Transverse colon (tissue), 4 donors: ENCODE measurements at regions not wholly inside any gene's neighbourhood (a gene's known extent, or its start where the extent isn't known, plus 50 kb on each side); places are given as distances from the start of the nearest gene placed in this dataset.

Source experiments
- EP300 ChIP-seq: sonication (generic); formaldehyde crosslinking; IDR thresholded peaks from one replicate; pipeline ENCODE4 v1.6.1; 2017; ENCODE audit warnings: antibody characterized with exemption, low read depth
- POLR2A ChIP-seq: fragments of 450-650 bp; IDR thresholded peaks from one replicate; pipeline ENCODE4 v1.6.1; 2016; ENCODE audit warnings: antibody characterized with exemption, mild to moderate bottlenecking, moderate library complexity
- POLR2AphosphoS5 ChIP-seq, 3 donors: sonication (generic); formaldehyde crosslinking; IDR thresholded peaks; one replicate each; pipeline ENCODE4 v1.6.1; 2016; ENCODE audit warnings: antibody characterized with exemption in 3 of 3
- TF ChIP-seq, protein P1 (sequence below), 5 experiments: fragments of 200-600 bp in 3 of 5; fragments of 450-650 bp in 2 of 5; sonication (generic) in 3 of 5; IDR thresholded peaks; 1 replicate in 2 of 5; 2 replicates in 3 of 5; pipeline ENCODE4 v1.5.1; 2016 to 2017; ENCODE audit warnings: antibody characterized with exemption in 5 of 5, inconsistent platforms in 3 of 5, mild to moderate bottlenecking in 2 of 5, moderate library complexity in 1 of 5

GRCh38 chr3:28101705-28102104, 139.7 kb upstream of the CMC1 start:
- no peak for TF ChIP-seq POLR2A
- TF ChIP-seq, protein P1, sequence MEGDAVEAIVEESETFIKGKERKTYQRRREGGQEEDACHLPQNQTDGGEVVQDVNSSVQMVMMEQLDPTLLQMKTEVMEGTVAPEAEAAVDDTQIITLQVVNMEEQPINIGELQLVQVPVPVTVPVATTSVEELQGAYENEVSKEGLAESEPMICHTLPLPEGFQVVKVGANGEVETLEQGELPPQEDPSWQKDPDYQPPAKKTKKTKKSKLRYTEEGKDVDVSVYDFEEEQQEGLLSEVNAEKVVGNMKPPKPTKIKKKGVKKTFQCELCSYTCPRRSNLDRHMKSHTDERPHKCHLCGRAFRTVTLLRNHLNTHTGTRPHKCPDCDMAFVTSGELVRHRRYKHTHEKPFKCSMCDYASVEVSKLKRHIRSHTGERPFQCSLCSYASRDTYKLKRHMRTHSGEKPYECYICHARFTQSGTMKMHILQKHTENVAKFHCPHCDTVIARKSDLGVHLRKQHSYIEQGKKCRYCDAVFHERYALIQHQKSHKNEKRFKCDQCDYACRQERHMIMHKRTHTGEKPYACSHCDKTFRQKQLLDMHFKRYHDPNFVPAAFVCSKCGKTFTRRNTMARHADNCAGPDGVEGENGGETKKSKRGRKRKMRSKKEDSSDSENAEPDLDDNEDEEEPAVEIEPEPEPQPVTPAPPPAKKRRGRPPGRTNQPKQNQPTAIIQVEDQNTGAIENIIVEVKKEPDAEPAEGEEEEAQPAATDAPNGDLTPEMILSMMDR (IDR thresholded peaks at IDR 0.05): no peak
- TF ChIP-seq POLR2AphosphoS5 (IDR thresholded peaks at IDR 0.05): no peak
- TF ChIP-seq EP300: no peak
